OCI-LY1 (cell line): ENCODE measurements at regions not wholly inside any gene's neighbourhood (a gene's known extent, or its start where the extent isn't known, plus 50 kb on each side); places are given as distances from the start of the nearest gene placed in this dataset.

ENCODE experiments used
- H2AFZ ChIP-seq: fragments of 200-600 bp; sonication (generic), shearing (Covaris generic); 2 replicates; pipeline ENCODE4 v1.6.0; 2014; ENCODE audit warnings: antibody characterized with exemption, mild to moderate bottlenecking, low read length
- H3F3A ChIP-seq: fragments of 200-600 bp; sonication (generic), shearing (Covaris generic); 2 replicates; pipeline ENCODE4 v1.6.0; 2014; ENCODE audit warnings: mild to moderate bottlenecking, antibody characterized with exemption, low read length, moderate library complexity; ENCODE audit not compliant: insufficient read depth
- H3K27ac ChIP-seq: fragments of 200-600 bp; sonication (generic); 2 replicates; pipeline ENCODE4 v1.5.1; 2014; ENCODE audit warnings: low read length, mixed run types, mild to moderate bottlenecking, low read depth; ENCODE audit not compliant: poor library complexity, severe bottlenecking
- H3K27me3 ChIP-seq: fragments of 200-600 bp; sonication (generic); 2 replicates; pipeline ENCODE4 v1.6.0; 2014; ENCODE audit warnings: antibody characterized with exemption, mild to moderate bottlenecking, low read length, moderate library complexity; ENCODE audit not compliant: insufficient read depth
- H3K36me3 ChIP-seq: fragments of 200-600 bp; sonication (generic); 2 replicates; pipeline ENCODE4 v1.6.1; 2014; ENCODE audit warnings: mild to moderate bottlenecking, antibody characterized with exemption, low read length, moderate library complexity, mixed read lengths; ENCODE audit not compliant: insufficient read depth
- H3K4me1 ChIP-seq: fragments of 200-600 bp; sonication (generic); 2 replicates; pipeline ENCODE4 v1.5.1; 2014; ENCODE audit warnings: mild to moderate bottlenecking, low read length, moderate library complexity; ENCODE audit not compliant: insufficient read depth, severe bottlenecking
- H3K4me2 ChIP-seq: fragments of 200-600 bp; sonication (generic), shearing (Covaris generic); 2 replicates; pipeline ENCODE4 v1.6.1; 2014; ENCODE audit warnings: low read length
- H3K4me3 ChIP-seq: fragments of 200-600 bp; sonication (generic); 2 replicates; pipeline ENCODE4 v1.5.1; 2014; ENCODE audit warnings: low read length, low read depth, mild to moderate bottlenecking, mixed read lengths; ENCODE audit not compliant: poor library complexity, severe bottlenecking
- H3K79me2 ChIP-seq: fragments of 200-600 bp; shearing (Covaris generic); 2 replicates; pipeline ENCODE4 v1.6.1; 2016; ENCODE audit warnings: mixed run types, low read length, mixed read lengths; ENCODE audit not compliant: insufficient read depth
- H3K9ac ChIP-seq: fragments of 200-600 bp; sonication (generic), shearing (Covaris generic); 2 replicates; pipeline ENCODE4 v1.6.1; 2014; ENCODE audit warnings: mild to moderate bottlenecking, low read length, mixed read lengths
- H3K9me2 ChIP-seq: fragments of 200-600 bp; sonication (generic), shearing (Covaris generic); 2 replicates; pipeline ENCODE4 v1.6.1; 2014; ENCODE audit warnings: low read depth, mild to moderate bottlenecking, low read length, mixed read lengths
- H3K9me3 ChIP-seq: fragments of 200-600 bp; shearing (Covaris generic); 2 replicates; pipeline ENCODE4 v1.6.1; 2014; ENCODE audit warnings: low read length, mixed read lengths
- H4K20me1 ChIP-seq: fragments of 200-600 bp; sonication (generic), shearing (Covaris generic); 2 replicates; pipeline ENCODE4 v1.6.0; 2016; ENCODE audit warnings: mild to moderate bottlenecking, low read length; ENCODE audit not compliant: insufficient read depth
- EZH2 ChIP-seq: fragments of 200-600 bp; sonication (generic), shearing (Covaris generic); IDR thresholded peaks from 2 replicates; pipeline ENCODE4 v1.8.0; 2017; ENCODE audit warnings: borderline replicate concordance, mixed run types, mild to moderate bottlenecking, antibody characterized with exemption, low read length, moderate library complexity, mixed read lengths
- TF ChIP-seq, protein P1 (sequence below): fragments of 200-600 bp; sonication (generic), shearing (Covaris generic); IDR thresholded peaks from 2 replicates; pipeline ENCODE4 v1.5.1; 2017; ENCODE audit warnings: mild to moderate bottlenecking, antibody characterized with exemption, low read length, moderate library complexity, mixed read lengths

DNA sequence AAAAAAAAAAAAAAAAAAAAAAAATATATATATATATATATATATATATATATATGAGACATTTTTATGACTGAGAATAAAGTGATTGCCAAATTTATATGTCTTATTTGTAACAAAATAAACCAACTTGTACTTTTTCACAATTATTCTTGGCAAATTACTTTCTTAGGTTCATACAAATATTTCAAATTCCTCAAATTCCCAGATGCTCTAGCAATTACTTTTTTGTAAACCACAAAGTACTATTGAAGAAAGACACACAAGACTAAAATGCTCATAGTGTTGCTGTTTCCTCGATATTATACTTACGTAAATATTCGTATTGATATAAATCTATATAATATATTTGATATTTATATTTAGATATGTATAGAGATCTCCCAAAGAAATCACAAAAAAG lies 390.0 kb downstream of the FAT4 start:
- no peaks in the 10 kb centered on the region for H3K9me3 ChIP-seq
- H3K9ac ChIP-seq = no peak overlapping the region
- H3K4me2 ChIP-seq = no peak overlapping the region
- no peaks in the 10 kb centered on the region for H4K20me1 ChIP-seq
- H3K27ac ChIP-seq = no peak overlapping the region
- no peak overlapping the region for H2AFZ ChIP-seq
- no peaks in the 10 kb centered on the region for H3K79me2 ChIP-seq
- no peaks in the 10 kb centered on the region for H3K9me2 ChIP-seq
- no peaks in the 10 kb centered on the region for H3K27me3 ChIP-seq
- H3F3A ChIP-seq = no peaks in the 10 kb centered on the region
- no peaks in the 10 kb centered on the region for H3K36me3 ChIP-seq
- no peak overlapping the region for H3K4me3 ChIP-seq
- TF ChIP-seq EZH2 = no peak
- TF ChIP-seq, protein P1, sequence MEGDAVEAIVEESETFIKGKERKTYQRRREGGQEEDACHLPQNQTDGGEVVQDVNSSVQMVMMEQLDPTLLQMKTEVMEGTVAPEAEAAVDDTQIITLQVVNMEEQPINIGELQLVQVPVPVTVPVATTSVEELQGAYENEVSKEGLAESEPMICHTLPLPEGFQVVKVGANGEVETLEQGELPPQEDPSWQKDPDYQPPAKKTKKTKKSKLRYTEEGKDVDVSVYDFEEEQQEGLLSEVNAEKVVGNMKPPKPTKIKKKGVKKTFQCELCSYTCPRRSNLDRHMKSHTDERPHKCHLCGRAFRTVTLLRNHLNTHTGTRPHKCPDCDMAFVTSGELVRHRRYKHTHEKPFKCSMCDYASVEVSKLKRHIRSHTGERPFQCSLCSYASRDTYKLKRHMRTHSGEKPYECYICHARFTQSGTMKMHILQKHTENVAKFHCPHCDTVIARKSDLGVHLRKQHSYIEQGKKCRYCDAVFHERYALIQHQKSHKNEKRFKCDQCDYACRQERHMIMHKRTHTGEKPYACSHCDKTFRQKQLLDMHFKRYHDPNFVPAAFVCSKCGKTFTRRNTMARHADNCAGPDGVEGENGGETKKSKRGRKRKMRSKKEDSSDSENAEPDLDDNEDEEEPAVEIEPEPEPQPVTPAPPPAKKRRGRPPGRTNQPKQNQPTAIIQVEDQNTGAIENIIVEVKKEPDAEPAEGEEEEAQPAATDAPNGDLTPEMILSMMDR = no peak
- no peaks in the 10 kb centered on the region for H3K4me1 ChIP-seq

DNA sequence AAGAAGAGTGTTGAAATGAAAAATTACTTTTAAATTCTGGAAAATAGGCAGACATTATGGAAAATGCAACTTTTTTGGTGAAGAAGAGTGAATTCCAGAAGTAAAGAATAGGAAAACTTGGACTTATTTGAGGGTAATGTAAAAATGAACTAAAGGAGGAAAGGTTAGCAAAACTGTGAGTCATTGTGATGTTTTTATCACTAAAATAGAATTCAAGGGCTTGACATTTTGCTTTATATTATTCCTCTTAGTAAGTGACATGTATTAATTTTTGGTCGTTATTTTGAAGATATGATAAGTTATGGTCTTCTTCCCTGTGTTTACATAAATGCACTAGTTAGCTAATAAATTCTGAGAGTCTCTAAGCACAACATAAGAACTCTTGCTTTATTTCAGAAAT lies 390.9 kb downstream of the FAT4 start:
- H3K36me3 ChIP-seq = no peaks in the 10 kb centered on the region
- no peaks in the 10 kb centered on the region for H3K79me2 ChIP-seq
- H2AFZ ChIP-seq = no peak overlapping the region
- H3K4me2 ChIP-seq = no peak overlapping the region
- H3K27ac ChIP-seq = no peak overlapping the region
- H3K9me3 ChIP-seq = no peaks in the 10 kb centered on the region
- H3K9ac ChIP-seq = no peak overlapping the region
- no peaks in the 10 kb centered on the region for H3F3A ChIP-seq
- no peaks in the 10 kb centered on the region for H3K4me1 ChIP-seq
- H3K9me2 ChIP-seq = no peaks in the 10 kb centered on the region
- no peaks in the 10 kb centered on the region for H3K27me3 ChIP-seq
- H3K4me3 ChIP-seq = no peak overlapping the region
- TF ChIP-seq, protein P1 = no peak
- no peak for TF ChIP-seq EZH2
- no peaks in the 10 kb centered on the region for H4K20me1 ChIP-seq

DNA sequence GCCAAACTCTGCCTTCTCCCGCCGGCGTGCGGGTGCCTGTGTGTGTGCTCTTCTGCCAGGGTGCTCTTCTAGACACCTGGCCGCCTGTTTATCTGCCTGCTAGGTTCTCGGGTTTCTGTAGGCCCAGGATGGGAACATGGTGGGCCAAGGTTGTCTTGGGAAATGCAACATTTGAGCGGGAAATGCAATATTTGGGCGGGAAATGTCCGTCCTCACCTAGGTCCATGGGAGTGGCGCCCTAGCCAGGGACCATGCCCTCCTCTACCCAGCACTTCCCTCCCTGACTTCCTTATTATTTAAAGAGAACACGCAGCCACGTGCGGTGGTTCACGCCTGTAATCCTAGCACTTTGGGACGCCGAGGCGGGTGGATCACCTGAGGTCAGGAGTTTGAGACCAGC lies 392.6 kb downstream of the FAT4 start:
- no peaks in the 10 kb centered on the region for H3K36me3 ChIP-seq
- no peak for TF ChIP-seq EZH2
- TF ChIP-seq, protein P1 = no peak
- no peaks in the 10 kb centered on the region for H3K9me2 ChIP-seq
- H3F3A ChIP-seq = no peaks in the 10 kb centered on the region
- H3K9ac ChIP-seq = no peak overlapping the region
- no peak overlapping the region for H2AFZ ChIP-seq
- H3K9me3 ChIP-seq = no peaks in the 10 kb centered on the region
- no peaks in the 10 kb centered on the region for H3K4me1 ChIP-seq
- H4K20me1 ChIP-seq = no peaks in the 10 kb centered on the region
- no peaks in the 10 kb centered on the region for H3K79me2 ChIP-seq
- no peak overlapping the region for H3K27ac ChIP-seq
- no peak overlapping the region for H3K4me2 ChIP-seq
- H3K4me3 ChIP-seq = no peak overlapping the region
- H3K27me3 ChIP-seq = no peaks in the 10 kb centered on the region
